Suprapubic skin (tissue), 4 donors: ENCODE measurements at regions not wholly inside any gene's neighbourhood (a gene's known extent, or its start where the extent isn't known, plus 50 kb on each side); places are given as distances from the start of the nearest gene placed in this dataset.

Source experiments
- DNase-seq, 2 donors: peaks; one replicate each; pipeline ENCODE4 v3.0.0-alpha.2; 2019; ENCODE audit warnings: low spot score in 2 of 2
- H3K27ac ChIP-seq: fragments of 200-600 bp; sonication (generic); one replicate; pipeline ENCODE4 v1.5.1; 2019
- H3K27me3 ChIP-seq: fragments of 200-600 bp; sonication (generic); one replicate; pipeline ENCODE4 v1.5.1; 2019
- H3K36me3 ChIP-seq: fragments of 200-600 bp; sonication (generic); one replicate; pipeline ENCODE4 v1.5.1; 2019
- H3K4me1 ChIP-seq: fragments of 200-600 bp; sonication (generic); one replicate; pipeline ENCODE4 v1.5.1; 2019
- H3K4me3 ChIP-seq: fragments of 200-600 bp; sonication (generic); one replicate; pipeline ENCODE4 v1.5.1; 2019; ENCODE audit warnings: mild to moderate bottlenecking
- H3K9me3 ChIP-seq: fragments of 200-600 bp; sonication (generic); one replicate; pipeline ENCODE4 v1.5.1; 2019
- CTCF ChIP-seq, 2 donors: fragments of 200-600 bp in 1 of 2; fragments of 450-650 bp in 1 of 2; sonication (generic) in 1 of 2; IDR thresholded peaks; one replicate each; pipeline ENCODE4 v1.5.1; 2016 to 2019; ENCODE audit warnings: antibody characterized with exemption in 2 of 2, mild to moderate bottlenecking in 1 of 2, moderate library complexity in 1 of 2
- EP300 ChIP-seq: sonication (generic); formaldehyde crosslinking; IDR thresholded peaks from one replicate; pipeline ENCODE4 v1.6.1; 2017; ENCODE audit warnings: antibody characterized with exemption
- POLR2A ChIP-seq, 2 donors: fragments of 450-650 bp; IDR thresholded peaks; one replicate each; pipeline ENCODE4 v1.6.1; 2017; ENCODE audit warnings: antibody characterized with exemption in 2 of 2, mild to moderate bottlenecking in 2 of 2, moderate library complexity in 2 of 2
- POLR2AphosphoS5 ChIP-seq, 3 donors: sonication (generic); formaldehyde crosslinking; IDR thresholded peaks; one replicate each; pipeline ENCODE4 v1.6.1; 2017; ENCODE audit warnings: antibody characterized with exemption in 3 of 3
- WGBS: methylation state at CpG from one replicate; pipeline ENCODE4 v1.1.5; 2018; 5-methylcytosine and 5-hydroxymethylcytosine counted together

GRCh38 chr4:107258359-107258758 is 222.2 kb upstream of the DKK2 start:
- TF ChIP-seq CTCF (IDR thresholded peaks at IDR 0.05), result no peak
- no peak for TF ChIP-seq POLR2AphosphoS5 (IDR thresholded peaks at IDR 0.05)
- no peak for TF ChIP-seq POLR2A (IDR thresholded peaks at IDR 0.05)
- no peak for TF ChIP-seq EP300
- WGBS, result 94% methylated on average over 2 of the region's 2 CpGs
- Histone ChIP-seq H3K4me3 (no peak overlapping the region), H3K36me3 (no peaks in the 10 kb centered on the region), H3K9me3 (no peaks in the 10 kb centered on the region), H3K4me1 (no peaks in the 10 kb centered on the region), H3K27ac (no peak overlapping the region), H3K27me3 (no peaks in the 10 kb centered on the region)
- DNase-seq, result no peak

GRCh38 chr4:107255596-107255995 is 219.5 kb upstream of the DKK2 start:
- DNase-seq, result no peak
- WGBS, result 66% methylated on average over 2 of the region's 2 CpGs
- TF ChIP-seq CTCF (IDR thresholded peaks at IDR 0.05), result no peak
- TF ChIP-seq EP300, result no peak
- TF ChIP-seq POLR2AphosphoS5 (IDR thresholded peaks at IDR 0.05), result no peak
- TF ChIP-seq POLR2A (IDR thresholded peaks at IDR 0.05), result no peak

GRCh38 chr4:107255114-107255513 is 219.0 kb upstream of the DKK2 start:
- WGBS, result 84% methylated on average over 1 of the region's 1 CpG
- Histone ChIP-seq H3K4me3 (no peak overlapping the region), H3K36me3 (no peaks in the 10 kb centered on the region), H3K4me1 (no peaks in the 10 kb centered on the region), H3K9me3 (no peaks in the 10 kb centered on the region), H3K27ac (no peak overlapping the region), H3K27me3 (no peaks in the 10 kb centered on the region)
- no peak for TF ChIP-seq EP300
- no peak for TF ChIP-seq CTCF (IDR thresholded peaks at IDR 0.05)
- no peak for TF ChIP-seq POLR2AphosphoS5 (IDR thresholded peaks at IDR 0.05)
- no peak for TF ChIP-seq POLR2A (IDR thresholded peaks at IDR 0.05)
- DNase-seq, result no peak

More at GRCh38 chr4:107255596-107255995, 219.5 kb upstream of the DKK2 start:
- H3K9me3 ChIP-seq, result no peaks in the 10 kb centered on the region
- no peak overlapping the region for H3K4me3 ChIP-seq
- H3K27ac ChIP-seq, result no peak overlapping the region
- H3K27me3 ChIP-seq, result no peaks in the 10 kb centered on the region
- H3K36me3 ChIP-seq, result no peaks in the 10 kb centered on the region
- no peaks in the 10 kb centered on the region for H3K4me1 ChIP-seq

GRCh38 chr4:107253579-107254068 is 217.5 kb upstream of the DKK2 start:
- Histone ChIP-seq H3K27me3 (no peaks in the 10 kb centered on the region), H3K4me1 (no peaks in the 10 kb centered on the region), H3K27ac (no peak overlapping the region), H3K36me3 (no peaks in the 10 kb centered on the region), H3K4me3 (no peak overlapping the region), H3K9me3 (no peaks in the 10 kb centered on the region)
- 60% methylated on average over 3 of the region's 3 CpGs for WGBS
- TF ChIP-seq POLR2AphosphoS5 (IDR thresholded peaks at IDR 0.05) (no peak), CTCF (IDR thresholded peaks at IDR 0.05) (no peak), POLR2A (IDR thresholded peaks at IDR 0.05) (no peak), EP300 (no peak)
- no peak for DNase-seq

GRCh38 chr4:107253090-107253489 is 217.0 kb upstream of the DKK2 start:
- 71% methylated on average over 4 of the region's 4 CpGs for WGBS
- Histone ChIP-seq H3K27ac (no peak overlapping the region), H3K27me3 (no peaks in the 10 kb centered on the region), H3K4me1 (no peaks in the 10 kb centered on the region), H3K9me3 (no peaks in the 10 kb centered on the region), H3K4me3 (no peak overlapping the region), H3K36me3 (no peaks in the 10 kb centered on the region)
- DNase-seq, result no peak
- TF ChIP-seq POLR2AphosphoS5 (IDR thresholded peaks at IDR 0.05), result no peak
- no peak for TF ChIP-seq POLR2A (IDR thresholded peaks at IDR 0.05)
- TF ChIP-seq EP300, result no peak
- no peak for TF ChIP-seq CTCF (IDR thresholded peaks at IDR 0.05)
